GDM1 (cell line): ENCODE measurements at regions not wholly inside any gene's neighbourhood (a gene's known extent, or its start where the extent isn't known, plus 50 kb on each side); places are given as distances from the start of the nearest gene placed in this dataset.

Experiments used
- DNase-seq: peaks from one replicate; lab custom pipeline; 2025; lab: John Stamatoyannopoulos, UW

DNA sequence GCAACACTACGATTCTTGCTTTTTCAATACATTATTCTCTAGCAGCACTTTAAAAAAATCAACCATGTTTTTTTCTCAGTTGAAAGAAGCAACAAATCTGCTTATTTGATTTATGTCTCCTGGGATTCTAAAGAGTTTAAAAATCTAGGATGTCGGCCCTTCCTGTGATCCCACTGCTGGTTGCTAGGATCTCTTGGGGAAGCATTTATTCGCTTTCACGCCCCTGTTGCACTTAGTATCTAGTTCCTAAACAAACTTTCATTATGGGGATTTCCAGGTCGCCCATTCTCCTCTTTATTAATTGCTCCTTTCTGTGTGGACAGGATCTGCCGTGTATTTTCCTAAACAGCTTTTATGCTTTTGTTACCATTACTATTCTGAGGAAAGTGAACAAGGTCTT, 313.5 kb downstream of the AGTPBP1 start:
- DNase-seq, result no peak

DNA sequence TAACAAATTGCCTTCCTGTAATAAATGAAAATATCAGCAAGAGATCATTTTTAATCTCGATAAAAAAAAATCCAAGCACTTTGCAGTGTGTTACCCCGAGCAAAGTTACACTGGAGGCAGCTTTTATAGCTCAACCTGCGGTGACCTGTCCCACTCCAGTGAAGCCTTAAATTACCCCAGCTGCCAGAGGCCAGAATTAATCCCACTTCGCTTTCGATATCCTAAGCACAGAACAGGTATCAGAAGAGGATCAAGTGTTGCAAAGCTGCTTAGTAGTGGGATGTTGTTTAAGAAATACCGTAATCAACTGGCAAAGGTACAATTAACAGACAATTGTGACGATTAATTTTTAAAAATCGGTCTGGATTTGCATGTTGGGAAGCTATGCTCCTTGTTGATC, 314.0 kb downstream of the AGTPBP1 start:
- no peak for DNase-seq

GRCh38 chr9:85425153-85425611, 316.6 kb downstream of the AGTPBP1 start:
- peak; percentile 14 for DNase-seq

GRCh38 chr9:85423422-85423821, 318.3 kb downstream of the AGTPBP1 start:
- no peak for DNase-seq

- DNase-seq, result no peak
These were observed 320.1 kb downstream of the AGTPBP1 start for GRCh38 chr9:85421641-85422040.

DNA sequence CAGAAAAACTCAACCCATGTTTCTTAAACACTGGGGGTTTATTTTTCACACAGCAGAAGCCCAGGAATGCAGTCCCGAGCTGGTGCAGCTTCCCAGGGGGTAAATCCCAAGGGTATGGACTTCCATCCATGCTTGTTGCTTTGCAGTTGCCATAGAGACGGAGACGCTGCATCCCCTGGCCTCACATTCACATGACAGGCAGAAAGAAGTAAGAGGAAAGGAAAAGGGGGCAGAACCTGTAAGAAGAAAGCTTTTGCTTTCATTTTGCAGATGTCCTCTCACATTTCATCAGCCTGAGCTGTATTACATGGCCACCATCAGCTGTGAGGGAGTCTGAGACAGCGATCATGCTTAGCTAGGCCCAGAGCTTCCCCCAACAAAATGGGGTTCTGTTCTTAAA, 321.0 kb downstream of the AGTPBP1 start:
- DNase-seq, result no peak

DNA sequence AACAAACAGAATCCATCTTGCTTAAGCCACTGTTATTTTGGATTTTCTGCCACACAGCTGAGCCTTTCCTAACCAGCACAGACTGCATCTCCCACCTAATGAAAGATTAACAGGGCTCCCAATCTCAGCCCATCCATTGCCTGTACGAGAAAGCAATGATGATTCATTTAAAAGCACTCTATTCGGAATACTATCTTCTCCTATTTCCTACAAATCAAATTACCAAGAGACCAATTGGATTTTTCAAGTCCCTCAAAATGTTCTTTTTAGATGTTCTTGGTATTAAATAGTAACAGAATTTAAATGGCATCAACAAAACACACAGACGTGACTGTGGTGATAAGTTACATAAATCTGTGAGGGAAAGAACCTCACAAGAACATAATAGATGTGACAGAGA, 324.1 kb downstream of the AGTPBP1 start:
- no peak for DNase-seq

- no peak for DNase-seq
These were observed 325.0 kb downstream of the AGTPBP1 start for GRCh38 chr9:85416715-85417114.

GRCh38 chr9:85414390-85414789, 327.4 kb downstream of the AGTPBP1 start:
- DNase-seq, result no peak

DNA sequence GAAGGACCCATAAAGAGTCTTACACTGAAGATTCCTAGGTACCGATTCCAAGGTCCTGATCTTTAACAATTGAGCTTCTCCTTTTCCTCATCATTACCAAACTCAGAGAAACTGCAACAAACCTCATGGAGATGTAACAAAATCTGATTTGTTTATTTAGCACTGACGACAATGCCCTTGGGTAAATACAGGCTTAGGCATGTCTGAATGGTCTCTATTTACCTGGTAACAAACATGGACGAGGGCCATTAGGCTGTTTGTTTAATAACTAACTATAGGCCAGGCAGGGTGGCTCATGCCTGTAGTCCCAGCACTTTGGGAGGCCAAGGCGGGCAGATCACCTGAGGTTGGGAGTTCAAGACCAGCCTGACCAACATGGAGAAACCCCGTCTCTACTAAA, 333.3 kb downstream of the AGTPBP1 start:
- no peak for DNase-seq

GRCh38 chr9:85405566-85405950, 336.2 kb downstream of the AGTPBP1 start:
- DNase-seq, result no peak

- no peak for DNase-seq
These were observed 336.7 kb downstream of the AGTPBP1 start for GRCh38 chr9:85404911-85405565.

DNA sequence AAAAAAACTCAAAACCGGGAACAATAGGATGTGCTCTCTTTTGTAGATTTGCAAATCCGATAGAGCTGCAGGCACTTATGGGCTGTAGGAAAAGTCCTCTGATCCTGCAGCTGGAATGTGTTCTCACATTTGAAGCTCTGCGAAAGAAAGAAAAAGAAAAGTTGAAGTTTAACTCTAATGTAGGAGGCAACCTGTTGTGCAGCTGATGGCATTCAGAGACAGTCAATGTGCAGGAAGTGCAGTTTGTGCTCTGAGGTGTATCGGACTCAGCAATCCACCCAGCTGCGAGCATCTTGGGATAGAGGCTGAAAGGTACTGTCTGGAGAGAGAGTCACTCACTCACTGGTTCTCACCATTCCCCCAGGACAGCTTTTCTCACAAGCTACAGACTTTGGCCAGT, 339.2 kb downstream of the AGTPBP1 start:
- DNase-seq, result no peak

DNA sequence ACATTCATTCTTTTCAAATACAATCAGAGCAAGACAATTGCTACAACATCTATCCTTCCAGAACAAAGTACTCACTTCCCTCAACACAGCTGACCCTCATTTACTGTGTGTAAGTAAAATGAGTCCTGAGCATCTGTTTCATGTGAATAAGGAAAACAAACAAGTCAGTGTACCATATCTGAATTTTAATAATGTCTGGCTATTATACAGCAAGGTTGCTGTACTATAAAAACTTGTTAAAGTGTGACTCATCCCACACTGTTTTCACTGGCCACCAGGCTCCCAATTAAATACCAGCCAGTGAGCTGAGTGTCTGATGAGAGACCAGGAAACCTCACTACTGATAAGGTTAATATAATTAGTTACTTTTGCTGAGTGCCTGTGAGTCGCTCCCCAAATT, 339.8 kb downstream of the AGTPBP1 start:
- no peak for DNase-seq

GRCh38 chr9:85397005-85397404, 344.7 kb downstream of the AGTPBP1 start:
- no peak for DNase-seq

DNA sequence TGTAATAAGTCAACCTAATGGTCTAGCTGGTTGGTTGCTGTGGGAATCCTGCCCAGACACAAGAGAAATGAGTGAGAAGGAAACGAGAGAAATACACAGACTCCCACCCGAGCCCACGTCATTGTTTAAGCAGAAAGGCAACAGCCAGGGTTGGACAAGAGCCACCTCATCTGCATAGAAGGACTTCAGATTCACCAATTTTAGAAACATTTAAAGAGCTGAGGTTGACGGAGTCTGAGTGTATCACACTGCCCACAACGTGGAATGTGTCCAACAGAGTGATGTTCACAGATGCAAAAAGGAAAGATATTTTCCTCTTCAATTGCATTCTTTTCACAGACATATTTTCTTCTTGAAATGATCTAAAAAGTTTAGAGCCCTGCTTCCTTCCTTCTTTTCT, 349.5 kb downstream of the AGTPBP1 start:
- no peak for DNase-seq

- DNase-seq, result no peak
These were observed 363.9 kb downstream of the AGTPBP1 start for GRCh38 chr9:85377731-85378289.

GRCh38 chr9:85368781-85369180, 373.0 kb downstream of the AGTPBP1 start:
- no peak for DNase-seq

- DNase-seq, result no peak
These were observed 382.6 kb downstream of the AGTPBP1 start for GRCh38 chr9:85359161-85359560.

DNA sequence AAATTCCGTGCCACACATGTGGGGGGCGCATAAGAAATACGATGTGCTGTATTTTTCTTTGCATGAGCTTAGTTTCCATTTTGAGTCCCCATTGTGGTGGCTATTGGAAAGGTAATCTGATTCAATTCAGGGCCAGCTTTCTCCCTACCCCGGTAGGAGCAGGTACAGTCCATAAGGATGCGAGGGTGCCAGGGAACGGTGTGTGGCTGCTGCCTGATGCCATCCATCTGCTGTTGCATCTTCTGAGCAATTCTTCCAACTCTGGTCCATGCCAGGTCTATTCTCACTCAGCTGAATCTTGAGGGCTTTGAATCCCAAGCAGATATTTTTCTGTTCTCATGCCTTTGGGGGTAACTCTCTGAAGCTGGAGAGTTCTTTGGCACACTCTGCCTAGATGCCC, 392.7 kb downstream of the AGTPBP1 start:
- DNase-seq, result no peak

DNA sequence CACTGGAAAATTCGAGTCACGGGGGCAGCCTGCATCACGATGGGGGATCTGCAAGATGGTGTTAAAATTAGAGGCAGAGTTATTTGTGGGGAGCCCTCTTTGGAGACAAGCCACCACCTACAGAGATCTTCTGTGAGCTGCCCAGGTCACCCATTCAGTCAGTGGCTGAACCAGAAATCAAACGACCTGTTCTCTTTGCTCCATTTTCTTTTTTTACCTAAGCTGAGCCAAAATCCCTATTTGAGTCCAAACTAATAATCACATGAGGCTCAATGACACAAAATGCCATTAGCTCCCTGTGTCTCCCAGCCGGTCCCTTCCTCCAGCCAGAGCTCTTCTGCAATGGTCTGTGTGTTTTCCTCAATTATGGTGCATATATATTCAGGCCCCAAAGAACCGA, 394.2 kb downstream of the AGTPBP1 start:
- DNase-seq, result no peak

- no peak for DNase-seq
These were observed 396.9 kb downstream of the AGTPBP1 start for GRCh38 chr9:85344901-85345300.

DNA sequence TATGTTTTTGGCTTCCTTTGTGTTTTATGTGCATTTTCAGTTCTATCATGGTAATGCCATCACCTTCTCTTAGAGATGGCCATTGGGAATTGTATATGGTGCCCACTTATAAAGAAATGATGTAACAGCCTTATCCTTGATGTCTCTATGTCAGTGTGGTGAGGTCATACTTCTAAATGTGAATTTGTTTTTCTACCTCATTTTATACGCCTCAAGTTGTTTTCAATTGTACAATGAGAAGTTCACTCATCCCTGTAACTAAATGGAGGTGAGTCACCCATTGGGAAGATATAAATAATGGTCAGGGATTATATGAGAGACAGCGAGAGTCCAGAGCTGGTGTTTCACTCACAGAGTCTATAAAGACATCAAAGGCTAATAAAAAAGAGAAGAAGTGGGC, 402.4 kb downstream of the AGTPBP1 start:
- DNase-seq, result no peak

GRCh38 chr9:85334228-85334627, 407.5 kb downstream of the AGTPBP1 start:
- DNase-seq, result no peak
